B cell (primary cell): ENCODE measurements at regions not wholly inside any gene's neighbourhood (a gene's known extent, or its start where the extent isn't known, plus 50 kb on each side); places are given as distances from the start of the nearest gene placed in this dataset.

Experiments used
- EZH2 ChIP-seq: IDR thresholded peaks from 2 replicates; pipeline ENCODE4 v1.6.1; 2012; ENCODE audit warnings: borderline replicate concordance, low read depth, mild to moderate bottlenecking, moderate library complexity, low read length; ENCODE audit not compliant: insufficient read depth, poor library complexity, severe bottlenecking
- TF ChIP-seq, protein P1 (sequence below): fragments of 200-600 bp; IDR thresholded peaks from one replicate; pipeline ENCODE4 v1.8.0; 2022; ENCODE audit warnings: antibody characterized with exemption, mild to moderate bottlenecking

DNA sequence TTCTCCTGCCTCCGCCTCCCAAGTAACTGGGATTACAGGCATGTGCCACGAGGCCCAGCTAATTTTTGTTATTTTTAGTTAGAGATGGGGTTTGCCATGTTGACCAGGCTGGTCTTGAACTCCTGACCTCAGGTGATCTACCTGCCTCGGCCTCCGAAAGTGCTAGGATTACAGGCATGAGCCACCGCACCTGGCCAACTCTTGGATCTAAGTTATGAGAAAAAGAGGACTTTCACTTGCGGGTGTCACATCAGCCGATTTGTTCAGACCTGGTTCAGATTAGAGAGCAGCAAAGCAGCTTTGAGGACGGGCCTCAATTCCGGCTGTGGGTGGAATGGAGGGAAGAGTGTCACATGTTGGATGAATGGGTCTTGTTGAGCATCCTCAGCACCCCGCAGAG lies 61.0 kb upstream of the FGFR2 start:
- TF ChIP-seq EZH2 = no peak
- TF ChIP-seq, protein P1, sequence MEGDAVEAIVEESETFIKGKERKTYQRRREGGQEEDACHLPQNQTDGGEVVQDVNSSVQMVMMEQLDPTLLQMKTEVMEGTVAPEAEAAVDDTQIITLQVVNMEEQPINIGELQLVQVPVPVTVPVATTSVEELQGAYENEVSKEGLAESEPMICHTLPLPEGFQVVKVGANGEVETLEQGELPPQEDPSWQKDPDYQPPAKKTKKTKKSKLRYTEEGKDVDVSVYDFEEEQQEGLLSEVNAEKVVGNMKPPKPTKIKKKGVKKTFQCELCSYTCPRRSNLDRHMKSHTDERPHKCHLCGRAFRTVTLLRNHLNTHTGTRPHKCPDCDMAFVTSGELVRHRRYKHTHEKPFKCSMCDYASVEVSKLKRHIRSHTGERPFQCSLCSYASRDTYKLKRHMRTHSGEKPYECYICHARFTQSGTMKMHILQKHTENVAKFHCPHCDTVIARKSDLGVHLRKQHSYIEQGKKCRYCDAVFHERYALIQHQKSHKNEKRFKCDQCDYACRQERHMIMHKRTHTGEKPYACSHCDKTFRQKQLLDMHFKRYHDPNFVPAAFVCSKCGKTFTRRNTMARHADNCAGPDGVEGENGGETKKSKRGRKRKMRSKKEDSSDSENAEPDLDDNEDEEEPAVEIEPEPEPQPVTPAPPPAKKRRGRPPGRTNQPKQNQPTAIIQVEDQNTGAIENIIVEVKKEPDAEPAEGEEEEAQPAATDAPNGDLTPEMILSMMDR = no peak
